Upper lobe of left lung (tissue), 4 donors: ENCODE measurements at regions not wholly inside any gene's neighbourhood (a gene's known extent, or its start where the extent isn't known, plus 50 kb on each side); places are given as distances from the start of the nearest gene placed in this dataset.

ENCODE experiments used
- EP300 ChIP-seq, 4 donors: sonication (generic); formaldehyde crosslinking; IDR thresholded peaks; one replicate each; pipeline ENCODE4 v1.5.1; 2017; ENCODE audit warnings: antibody characterized with exemption in 4 of 4, control low read depth in 2 of 4
- POLR2A ChIP-seq, 4 donors: fragments of 450-650 bp; IDR thresholded peaks; one replicate each; pipeline ENCODE4 v1.5.1; 2016 to 2017; ENCODE audit warnings: antibody characterized with exemption in 4 of 4, mild to moderate bottlenecking in 2 of 4
- POLR2AphosphoS5 ChIP-seq, 2 donors: sonication (generic); formaldehyde crosslinking; IDR thresholded peaks; one replicate each; pipeline ENCODE4 v1.5.1; 2017; ENCODE audit warnings: antibody characterized with exemption in 2 of 2

DNA sequence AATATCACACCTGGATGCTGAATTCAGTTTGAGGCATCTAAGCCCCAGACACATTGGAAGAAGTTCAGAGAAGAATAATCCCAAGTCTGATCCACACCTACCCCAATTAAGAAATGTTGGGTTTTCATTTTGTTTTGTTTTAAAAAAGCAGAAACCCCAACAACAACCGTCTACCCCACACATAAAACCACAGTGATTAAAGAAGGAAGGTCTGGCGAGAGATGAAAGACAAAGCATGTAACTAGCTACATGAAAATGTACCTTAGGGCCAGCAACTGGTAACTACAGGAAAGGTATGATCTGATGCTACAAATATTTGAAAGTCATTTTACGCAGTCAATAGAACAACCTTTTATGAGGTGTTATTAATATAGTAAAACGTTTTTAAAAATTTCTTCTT lies 1112.3 kb downstream of the GATA3 start:
- no peak for TF ChIP-seq EP300 (IDR thresholded peaks at IDR 0.05)
- TF ChIP-seq POLR2A (IDR thresholded peaks at IDR 0.05): no peak
- no peak for TF ChIP-seq POLR2AphosphoS5 (IDR thresholded peaks at IDR 0.05)
